Posterior vena cava (tissue), 2 donors: ENCODE measurements at regions not wholly inside any gene's neighbourhood (a gene's known extent, or its start where the extent isn't known, plus 50 kb on each side); places are given as distances from the start of the nearest gene placed in this dataset.

Experiments
- DNase-seq: peaks from one replicate; pipeline ENCODE4 v3.0.0-alpha.2; 2020; ENCODE audit warnings: low spot score
- intact Hi-C, 2 donors: fragments of 100-400 bp; cut with DNase I; formaldehyde crosslinking; loops; one replicate each; pipeline versions ENCODE4 v1.14.1 to v1.14.2; 2022 to 2023
- donor health status: DM: yes; HTN: yes; CAD: no.
- donor health status: DM: yes; HTN: yes; CAD: no.

- intact Hi-C loops = no loop called here
- DNase-seq = no peak
Measured at GRCh38 chr7:125747966-125748365, 818.3 kb upstream of the POT1 start.

GRCh38 chr7:125746510-125746909 lies 816.9 kb upstream of the POT1 start:
- no peak for DNase-seq
- intact Hi-C loops = no loop called here

GRCh38 chr7:125727215-125727614 lies 797.6 kb upstream of the POT1 start:
- intact Hi-C loops = no loop called here
- no peak for DNase-seq

GRCh38 chr7:125695626-125696025 lies 766.0 kb upstream of the POT1 start:
- intact Hi-C loops = no loop called here
- DNase-seq = no peak

GRCh38 chr7:125683156-125683555 lies 753.5 kb upstream of the POT1 start:
- no peak for DNase-seq
- intact Hi-C loops = no loop called here

GRCh38 chr7:125681508-125681907 lies 751.9 kb upstream of the POT1 start:
- no peak for DNase-seq
- intact Hi-C loops = no loop called here

GRCh38 chr7:125678771-125679170 lies 749.1 kb upstream of the POT1 start:
- no peak for DNase-seq
- intact Hi-C loops = loop anchor here in 1 of 2 donors (5.0 kb wide), 1 partner anchor 214 kb away; no protein-coding TSS in a partner anchor

GRCh38 chr7:125675640-125676039 lies 746.0 kb upstream of the POT1 start:
- intact Hi-C loops = loop anchor here in 1 of 2 donors (5.0 kb wide), 1 partner anchor 217 kb away; no protein-coding TSS in a partner anchor
- DNase-seq = no peak

- no peak for DNase-seq
Measured at GRCh38 chr7:125675169-125675568, 745.5 kb upstream of the POT1 start.

GRCh38 chr7:125670926-125671572 lies 741.4 kb upstream of the POT1 start:
- intact Hi-C loops = no loop called here

More at GRCh38 chr7:125675169-125675568, 745.5 kb upstream of the POT1 start:
- intact Hi-C loops = loop anchor here in 1 of 2 donors (5.0 kb wide), 1 partner anchor 217 kb away; no protein-coding TSS in a partner anchor

GRCh38 chr7:125668321-125668993 lies 738.8 kb upstream of the POT1 start:
- intact Hi-C loops = no loop called here
- no peak for DNase-seq

More at GRCh38 chr7:125670926-125671572, 741.4 kb upstream of the POT1 start:
- no peak for DNase-seq

GRCh38 chr7:125664625-125665024 lies 735.0 kb upstream of the POT1 start:
- intact Hi-C loops = loop anchor here in 1 of 2 donors (2.0 kb wide), 1 partner anchor 66 kb away; no protein-coding TSS in a partner anchor
- DNase-seq = no peak

- intact Hi-C loops = loop anchor here in 1 of 2 donors (2.0 kb wide), 1 partner anchor 65 kb away; no protein-coding TSS in a partner anchor
- no peak for DNase-seq
Measured at GRCh38 chr7:125663961-125664360, 734.3 kb upstream of the POT1 start.

GRCh38 chr7:125661677-125662076 lies 732.1 kb upstream of the POT1 start:
- DNase-seq = peak; percentile 52
- intact Hi-C loops = no loop called here

GRCh38 chr7:125661006-125661405 lies 731.4 kb upstream of the POT1 start:
- intact Hi-C loops = no loop called here
- DNase-seq = no peak

GRCh38 chr7:125654076-125654475 lies 724.5 kb upstream of the POT1 start:
- no peak for DNase-seq
- intact Hi-C loops = no loop called here

- DNase-seq = no peak
- intact Hi-C loops = no loop called here
Measured at GRCh38 chr7:125651823-125652528, 722.4 kb upstream of the POT1 start.

- intact Hi-C loops = no loop called here
Measured at GRCh38 chr7:125648543-125648942, 718.9 kb upstream of the POT1 start.

GRCh38 chr7:125645770-125646169 lies 716.1 kb upstream of the POT1 start:
- intact Hi-C loops = no loop called here
- no peak for DNase-seq

More at GRCh38 chr7:125648543-125648942, 718.9 kb upstream of the POT1 start:
- DNase-seq = no peak

GRCh38 chr7:125644109-125644508 lies 714.5 kb upstream of the POT1 start:
- no peak for DNase-seq
- intact Hi-C loops = no loop called here
